A673 (cell line): ENCODE measurements at regions not wholly inside any gene's neighbourhood (a gene's known extent, or its start where the extent isn't known, plus 50 kb on each side); places are given as distances from the start of the nearest gene placed in this dataset.

Experiments used
- EZH2 ChIP-seq: fragments of 200-600 bp; sonication (generic); IDR thresholded peaks from 2 replicates; pipeline ENCODE4 v1.6.1; 2017; ENCODE audit warnings: borderline replicate concordance, low read depth, mild to moderate bottlenecking, mixed read lengths, antibody characterized with exemption, low read length; ENCODE audit not compliant: poor library complexity, severe bottlenecking
- TF ChIP-seq, protein P1 (sequence below): fragments of 300-800, 200-600 bp; sonication (generic); conservative IDR thresholded peaks from 2 replicates; pipeline ENCODE4 v1.5.1; 2017; ENCODE audit warnings: low read depth, mild to moderate bottlenecking, antibody characterized with exemption, low read length, moderate library complexity, mixed read lengths

DNA sequence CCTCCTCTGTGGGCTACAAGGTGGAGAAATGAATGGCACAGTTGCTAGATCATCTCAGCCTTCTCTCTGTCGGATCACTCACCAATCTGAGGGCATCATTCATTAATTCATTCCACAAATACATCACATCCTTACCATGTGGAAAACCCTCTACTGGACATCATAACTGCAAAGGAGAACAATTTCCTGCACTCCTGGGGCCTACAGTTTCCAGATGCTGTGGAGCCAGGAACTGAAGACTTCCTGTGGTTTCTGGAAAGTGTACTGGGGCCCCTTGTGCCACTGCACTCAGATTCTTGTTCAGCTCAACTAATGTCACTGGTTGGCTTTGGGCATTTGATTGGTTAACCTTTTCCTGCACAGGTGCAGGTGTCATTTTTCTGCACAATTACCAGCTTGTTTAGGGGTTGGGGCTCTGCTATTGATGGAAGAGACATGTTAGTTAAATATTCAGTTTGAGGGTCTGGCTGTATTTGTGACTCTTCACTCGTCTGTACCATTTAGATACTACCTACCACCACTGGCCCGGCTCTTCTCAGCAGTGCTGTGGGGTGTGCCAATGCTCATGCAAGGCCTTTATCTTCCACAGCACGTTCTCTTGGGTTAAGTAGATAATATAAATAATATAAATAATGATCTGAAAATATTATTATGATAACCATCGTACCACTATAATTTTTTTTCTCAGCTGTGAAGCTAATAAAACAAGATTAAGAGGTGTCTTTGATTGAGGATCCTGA lies 427.3 kb downstream of the TSN start:
- TF ChIP-seq EZH2, result no peak
- TF ChIP-seq, protein P1, sequence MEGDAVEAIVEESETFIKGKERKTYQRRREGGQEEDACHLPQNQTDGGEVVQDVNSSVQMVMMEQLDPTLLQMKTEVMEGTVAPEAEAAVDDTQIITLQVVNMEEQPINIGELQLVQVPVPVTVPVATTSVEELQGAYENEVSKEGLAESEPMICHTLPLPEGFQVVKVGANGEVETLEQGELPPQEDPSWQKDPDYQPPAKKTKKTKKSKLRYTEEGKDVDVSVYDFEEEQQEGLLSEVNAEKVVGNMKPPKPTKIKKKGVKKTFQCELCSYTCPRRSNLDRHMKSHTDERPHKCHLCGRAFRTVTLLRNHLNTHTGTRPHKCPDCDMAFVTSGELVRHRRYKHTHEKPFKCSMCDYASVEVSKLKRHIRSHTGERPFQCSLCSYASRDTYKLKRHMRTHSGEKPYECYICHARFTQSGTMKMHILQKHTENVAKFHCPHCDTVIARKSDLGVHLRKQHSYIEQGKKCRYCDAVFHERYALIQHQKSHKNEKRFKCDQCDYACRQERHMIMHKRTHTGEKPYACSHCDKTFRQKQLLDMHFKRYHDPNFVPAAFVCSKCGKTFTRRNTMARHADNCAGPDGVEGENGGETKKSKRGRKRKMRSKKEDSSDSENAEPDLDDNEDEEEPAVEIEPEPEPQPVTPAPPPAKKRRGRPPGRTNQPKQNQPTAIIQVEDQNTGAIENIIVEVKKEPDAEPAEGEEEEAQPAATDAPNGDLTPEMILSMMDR, result no peak
